ENCODE measurements at regions not wholly inside any gene's neighbourhood (a gene's known extent, or its start where the extent isn't known, plus 50 kb on each side); places are given as distances from the start of the nearest gene placed in this dataset.

DNA sequence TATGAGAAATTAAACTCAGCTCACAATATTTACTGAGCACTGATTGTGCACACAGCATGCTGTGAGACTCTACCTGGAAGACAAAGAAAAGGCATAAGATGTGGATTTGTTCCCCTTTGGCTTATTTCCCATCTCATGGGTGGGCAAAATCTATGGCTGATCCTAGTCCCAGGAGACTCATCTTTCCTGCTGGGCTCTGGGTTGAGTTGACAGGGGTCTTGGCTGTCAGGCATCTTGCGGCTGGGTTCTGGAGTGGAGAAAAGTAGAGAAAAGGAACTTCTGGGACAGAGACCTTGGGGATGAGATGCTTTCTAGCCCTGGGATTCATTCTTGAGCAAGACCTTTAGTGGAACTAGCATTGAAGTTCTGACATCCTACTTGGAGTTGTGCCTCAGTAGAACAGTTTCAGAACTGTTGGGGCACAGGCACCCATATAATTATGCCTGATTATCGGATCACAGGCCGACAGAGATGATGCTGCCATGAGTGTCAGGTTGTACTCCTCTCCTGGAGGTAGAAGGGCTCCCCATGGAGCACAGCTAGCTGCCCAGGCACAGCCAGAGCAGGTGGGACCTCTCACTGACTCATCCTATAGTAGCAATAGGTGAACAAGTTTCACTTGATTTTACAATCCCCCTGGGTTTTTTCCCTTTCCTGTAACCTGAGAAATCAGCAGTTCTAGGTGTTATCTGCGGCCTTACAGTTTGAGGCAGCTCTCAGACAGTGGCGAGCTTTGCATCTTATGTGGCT lies 260.9 kb downstream of the CYRIA start:
- TF ChIP-seq NFRKB (IDR thresholded peaks at IDR 0.05) (no peak), FOXA1 (IDR thresholded peaks at IDR 0.05) (no peak), CTBP1 (IDR thresholded peaks at IDR 0.05; ENCODE audit: borderline replicate concordance) (no peak), TARDBP (IDR thresholded peaks at IDR 0.05) (no peak), SUZ12 (IDR thresholded peaks at IDR 0.05) (no peak), SP1 (IDR thresholded peaks at IDR 0.05) (no peak), ARNT (IDR thresholded peaks at IDR 0.05) (no peak), FOXM1 (IDR thresholded peaks at IDR 0.05; ENCODE audit: borderline replicate concordance) (no peak), L3MBTL2 (conservative IDR thresholded peaks at IDR 0.05) (no peak), BHLHE40 (IDR thresholded peaks at IDR 0.05; ENCODE audit: borderline replicate concordance) (no peak), FOXK2 (IDR thresholded peaks at IDR 0.05) (no peak), HDGF (IDR thresholded peaks at IDR 0.05; ENCODE audit: borderline replicate concordance) (no peak), ZNF384 (IDR thresholded peaks at IDR 0.05) (no peak)
